Gastroesophageal sphincter (tissue), 3 donors: ENCODE measurements at regions not wholly inside any gene's neighbourhood (a gene's known extent, or its start where the extent isn't known, plus 50 kb on each side); places are given as distances from the start of the nearest gene placed in this dataset.

Experiments
- CTCF ChIP-seq, 4 experiments: fragments of 200-600 bp in 2 of 4; fragments of 450-650 bp in 2 of 4; sonication (generic) in 1 of 4; IDR thresholded peaks; one replicate each; pipeline ENCODE4 v1.5.1; 2017 to 2019; ENCODE audit warnings: antibody characterized with exemption in 4 of 4, mild to moderate bottlenecking in 2 of 4, moderate library complexity in 2 of 4
- EP300 ChIP-seq: sonication (generic); formaldehyde crosslinking; IDR thresholded peaks from one replicate; pipeline ENCODE4 v1.6.1; 2017; ENCODE audit warnings: antibody characterized with exemption, mild to moderate bottlenecking
- POLR2A ChIP-seq, 2 donors: fragments of 450-650 bp; IDR thresholded peaks; one replicate each; pipeline ENCODE4 v1.6.1; 2017; ENCODE audit warnings: antibody characterized with exemption in 2 of 2, mild to moderate bottlenecking in 2 of 2, moderate library complexity in 1 of 2
- POLR2AphosphoS5 ChIP-seq: sonication (generic); formaldehyde crosslinking; IDR thresholded peaks from one replicate; pipeline ENCODE4 v1.6.1; 2017; ENCODE audit warnings: antibody characterized with exemption

GRCh38 chr4:181949704-181950312 is 293.4 kb upstream of the TENM3 start:
- TF ChIP-seq CTCF (IDR thresholded peaks at IDR 0.05) (no peak), POLR2A (IDR thresholded peaks at IDR 0.05) (no peak), EP300 (no peak), POLR2AphosphoS5 (no peak)
